SK-N-SH treated with all-trans-retinoic acid at 6 μM for 48 hours (cell line): ENCODE measurements at regions not wholly inside any gene's neighbourhood (a gene's known extent, or its start where the extent isn't known, plus 50 kb on each side); places are given as distances from the start of the nearest gene placed in this dataset.

Experiments used
- ATAC-seq: fragments of 200-7000 bp; cut with Tn5 transposase; 3 replicates; pipeline ENCODE4 v1.9.1; 2020; ENCODE audit warnings: mild to moderate bottlenecking, moderate library complexity
- ARNTL ChIP-seq: fragments of 450-650 bp; formaldehyde crosslinking; IDR thresholded peaks from 2 replicates; pipeline ENCODE4 v1.5.0; 2020; ENCODE audit warnings: low read depth, mild to moderate bottlenecking, moderate library complexity, borderline replicate concordance
- BACH2 ChIP-seq: fragments of 250-450 bp; sonication (Bioruptor Pico); IDR thresholded peaks from 2 replicates; pipeline ENCODE4 v1.9.0; 2021; ENCODE audit warnings: mild to moderate bottlenecking, borderline replicate concordance
- CSDC2 ChIP-seq: fragments of 250-450 bp; sonication (Bioruptor Pico); IDR thresholded peaks from 2 replicates; pipeline ENCODE4 v1.5.0; 2020; ENCODE audit warnings: mild to moderate bottlenecking, moderate library complexity
- ESRRG ChIP-seq: fragments of 250-450 bp; sonication (Bioruptor Pico); IDR thresholded peaks from 2 replicates; pipeline ENCODE4 v1.6.1; 2021; ENCODE audit warnings: mild to moderate bottlenecking
- GLIS3 ChIP-seq: fragments of 250-450 bp; sonication (Bioruptor Pico); IDR thresholded peaks from 2 replicates; pipeline ENCODE4 v1.5.0; 2020; ENCODE audit warnings: mild to moderate bottlenecking, moderate library complexity
- ISL1 ChIP-seq: fragments of 250-450 bp; sonication (Bioruptor Pico); IDR thresholded peaks from 2 replicates; pipeline ENCODE4 v2.1.2; 2022; ENCODE audit warnings: mild to moderate bottlenecking, moderate library complexity
- OSR1 ChIP-seq: fragments of 250-450 bp; sonication (Bioruptor Pico); IDR thresholded peaks from 2 replicates; pipeline ENCODE4 v1.8.0; 2022; ENCODE audit warnings: moderate library complexity, mild to moderate bottlenecking, inconsistent platforms
- PPARA ChIP-seq: fragments of 250-450 bp; sonication (Bioruptor Pico); IDR thresholded peaks from 2 replicates; pipeline ENCODE4 v1.5.0; 2020; ENCODE audit warnings: mild to moderate bottlenecking, borderline replicate concordance
- RARB ChIP-seq: fragments of 250-450 bp; sonication (Bioruptor Pico); IDR thresholded peaks from 2 replicates; pipeline ENCODE4 v1.8.0; 2021; ENCODE audit warnings: mild to moderate bottlenecking, moderate library complexity
- SNAI2 ChIP-seq: fragments of 250-450 bp; sonication (Bioruptor Pico); IDR thresholded peaks from 2 replicates; pipeline ENCODE4 v1.5.0; 2020; ENCODE audit warnings: mild to moderate bottlenecking, moderate library complexity
- TCF4 ChIP-seq: fragments of 250-450 bp; sonication (Bioruptor Pico); IDR thresholded peaks from 2 replicates; pipeline ENCODE4 v1.8.0; 2021; ENCODE audit warnings: mild to moderate bottlenecking, moderate library complexity, borderline replicate concordance
- TOX ChIP-seq: fragments of 250-450 bp; sonication (Bioruptor Pico); IDR thresholded peaks from 2 replicates; pipeline ENCODE4 v1.8.0; 2021; ENCODE audit warnings: mild to moderate bottlenecking, moderate library complexity, borderline replicate concordance
- ZC3H10 ChIP-seq: fragments of 250-450 bp; sonication (Bioruptor Pico); IDR thresholded peaks from 2 replicates; pipeline ENCODE4 v1.5.1; 2021; ENCODE audit warnings: mild to moderate bottlenecking, moderate library complexity
- ZFP3 ChIP-seq: fragments of 250-450 bp; sonication (Bioruptor Pico); IDR thresholded peaks from 2 replicates; pipeline ENCODE4 v1.5.0; 2020; ENCODE audit warnings: mild to moderate bottlenecking, moderate library complexity
- ZFP30 ChIP-seq: fragments of 450-650 bp; formaldehyde crosslinking; IDR thresholded peaks from 2 replicates; pipeline ENCODE4 v1.5.0; 2022; ENCODE audit warnings: mild to moderate bottlenecking, moderate library complexity
- ZNF565 ChIP-seq: fragments of 450-650 bp; formaldehyde crosslinking; conservative IDR thresholded peaks from 2 replicates; pipeline ENCODE4 v1.5.0; 2020; ENCODE audit warnings: low read depth, mild to moderate bottlenecking, moderate library complexity
- ZNF70 ChIP-seq: fragments of 450-650 bp; formaldehyde crosslinking; IDR thresholded peaks from 2 replicates; pipeline ENCODE4 v1.5.0; 2020; ENCODE audit warnings: mild to moderate bottlenecking, moderate library complexity
- ZNF8 ChIP-seq: fragments of 450-650 bp; formaldehyde crosslinking; IDR thresholded peaks from 2 replicates; pipeline ENCODE4 v1.5.0; 2020; ENCODE audit warnings: mild to moderate bottlenecking, moderate library complexity
- TF ChIP-seq, protein P1 (sequence below): fragments of 250-450 bp; sonication (Bioruptor Pico); IDR thresholded peaks from 2 replicates; pipeline ENCODE4 v1.5.0; 2020; ENCODE audit warnings: mild to moderate bottlenecking, moderate library complexity
- TF ChIP-seq, protein P2 (sequence below): fragments of 250-450 bp; sonication (Bioruptor Pico); IDR thresholded peaks from 2 replicates; pipeline ENCODE4 v1.5.1; 2021; ENCODE audit warnings: mild to moderate bottlenecking, moderate library complexity
- TF ChIP-seq, protein P3 (sequence below): fragments of 250-450 bp; sonication (Bioruptor Pico); IDR thresholded peaks from 2 replicates; pipeline ENCODE4 v1.5.1; 2020; ENCODE audit warnings: low read depth, mild to moderate bottlenecking, moderate library complexity
- TF ChIP-seq, protein P4 (sequence below): fragments of 250-450 bp; sonication (Bioruptor Pico); IDR thresholded peaks from 2 replicates; pipeline ENCODE4 v1.8.0; 2021; ENCODE audit warnings: low read depth, mild to moderate bottlenecking, moderate library complexity, borderline replicate concordance
- TF ChIP-seq, protein P5 (sequence below): fragments of 250-450 bp; sonication (Bioruptor Pico); IDR thresholded peaks from 2 replicates; pipeline ENCODE4 v1.8.0; 2020; ENCODE audit warnings: mild to moderate bottlenecking, moderate library complexity, borderline replicate concordance

DNA sequence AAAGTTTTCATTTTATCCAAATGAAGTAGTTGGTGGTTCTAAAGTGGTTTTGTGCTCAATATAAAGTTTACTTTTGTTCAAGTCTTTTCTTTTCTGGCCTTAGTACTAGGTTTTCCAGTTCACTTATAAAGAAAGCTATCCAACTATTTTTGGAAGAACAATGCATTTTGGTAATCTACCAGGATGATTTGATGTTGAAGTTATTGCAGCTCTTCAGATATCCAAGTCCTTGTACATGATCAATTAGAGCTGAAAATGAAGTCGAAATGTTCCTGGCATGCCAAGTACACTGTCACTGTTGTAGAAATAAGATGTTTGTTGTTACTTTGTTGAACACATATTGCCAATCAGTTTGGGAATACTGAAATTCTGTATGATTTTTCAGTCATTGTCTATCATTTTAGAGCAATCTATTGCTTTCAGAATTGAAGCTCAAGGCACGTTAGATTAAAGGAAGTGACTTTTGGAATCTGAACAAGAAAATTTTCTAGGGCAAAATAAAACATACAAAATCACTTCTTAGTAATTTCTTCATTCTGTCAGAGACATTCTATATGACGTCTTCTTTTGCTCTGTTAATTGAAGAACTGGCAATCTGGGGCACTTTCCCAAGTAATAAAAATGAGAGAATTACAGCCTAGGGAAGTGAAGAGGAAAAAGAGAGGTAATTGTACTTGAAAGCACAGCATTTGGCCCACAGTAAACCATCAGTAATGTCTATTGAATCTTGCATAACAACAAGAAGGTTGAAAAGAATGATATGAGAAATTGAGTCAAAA lies 232.3 kb downstream of the MREG start:
- TF ChIP-seq RARB (CRISPR knock-in tag): no peak
- TF ChIP-seq ZC3H10 (CRISPR knock-in tag): no peak
- TF ChIP-seq PPARA (CRISPR knock-in tag): no peak
- no peak for TF ChIP-seq CSDC2 (CRISPR knock-in tag)
- TF ChIP-seq ZNF8: no peak
- TF ChIP-seq ZNF70: no peak
- TF ChIP-seq, protein P1, sequence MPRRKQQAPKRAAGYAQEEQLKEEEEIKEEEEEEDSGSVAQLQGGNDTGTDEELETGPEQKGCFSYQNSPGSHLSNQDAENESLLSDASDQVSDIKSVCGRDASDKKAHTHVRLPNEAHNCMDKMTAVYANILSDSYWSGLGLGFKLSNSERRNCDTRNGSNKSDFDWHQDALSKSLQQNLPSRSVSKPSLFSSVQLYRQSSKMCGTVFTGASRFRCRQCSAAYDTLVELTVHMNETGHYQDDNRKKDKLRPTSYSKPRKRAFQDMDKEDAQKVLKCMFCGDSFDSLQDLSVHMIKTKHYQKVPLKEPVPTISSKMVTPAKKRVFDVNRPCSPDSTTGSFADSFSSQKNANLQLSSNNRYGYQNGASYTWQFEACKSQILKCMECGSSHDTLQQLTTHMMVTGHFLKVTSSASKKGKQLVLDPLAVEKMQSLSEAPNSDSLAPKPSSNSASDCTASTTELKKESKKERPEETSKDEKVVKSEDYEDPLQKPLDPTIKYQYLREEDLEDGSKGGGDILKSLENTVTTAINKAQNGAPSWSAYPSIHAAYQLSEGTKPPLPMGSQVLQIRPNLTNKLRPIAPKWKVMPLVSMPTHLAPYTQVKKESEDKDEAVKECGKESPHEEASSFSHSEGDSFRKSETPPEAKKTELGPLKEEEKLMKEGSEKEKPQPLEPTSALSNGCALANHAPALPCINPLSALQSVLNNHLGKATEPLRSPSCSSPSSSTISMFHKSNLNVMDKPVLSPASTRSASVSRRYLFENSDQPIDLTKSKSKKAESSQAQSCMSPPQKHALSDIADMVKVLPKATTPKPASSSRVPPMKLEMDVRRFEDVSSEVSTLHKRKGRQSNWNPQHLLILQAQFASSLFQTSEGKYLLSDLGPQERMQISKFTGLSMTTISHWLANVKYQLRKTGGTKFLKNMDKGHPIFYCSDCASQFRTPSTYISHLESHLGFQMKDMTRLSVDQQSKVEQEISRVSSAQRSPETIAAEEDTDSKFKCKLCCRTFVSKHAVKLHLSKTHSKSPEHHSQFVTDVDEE (CRISPR knock-in tag): no peak
- TF ChIP-seq, protein P2, sequence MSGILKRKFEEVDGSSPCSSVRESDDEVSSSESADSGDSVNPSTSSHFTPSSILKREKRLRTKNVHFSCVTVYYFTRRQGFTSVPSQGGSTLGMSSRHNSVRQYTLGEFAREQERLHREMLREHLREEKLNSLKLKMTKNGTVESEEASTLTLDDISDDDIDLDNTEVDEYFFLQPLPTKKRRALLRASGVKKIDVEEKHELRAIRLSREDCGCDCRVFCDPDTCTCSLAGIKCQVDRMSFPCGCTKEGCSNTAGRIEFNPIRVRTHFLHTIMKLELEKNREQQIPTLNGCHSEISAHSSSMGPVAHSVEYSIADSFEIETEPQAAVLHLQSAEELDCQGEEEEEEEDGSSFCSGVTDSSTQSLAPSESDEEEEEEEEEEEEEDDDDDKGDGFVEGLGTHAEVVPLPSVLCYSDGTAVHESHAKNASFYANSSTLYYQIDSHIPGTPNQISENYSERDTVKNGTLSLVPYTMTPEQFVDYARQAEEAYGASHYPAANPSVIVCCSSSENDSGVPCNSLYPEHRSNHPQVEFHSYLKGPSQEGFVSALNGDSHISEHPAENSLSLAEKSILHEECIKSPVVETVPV (CRISPR knock-in tag): no peak
- TF ChIP-seq SNAI2 (CRISPR knock-in tag): no peak
- no peak for TF ChIP-seq OSR1
- TF ChIP-seq GLIS3 (CRISPR knock-in tag): no peak
- TF ChIP-seq ZFP3 (CRISPR knock-in tag): no peak
- TF ChIP-seq, protein P3, sequence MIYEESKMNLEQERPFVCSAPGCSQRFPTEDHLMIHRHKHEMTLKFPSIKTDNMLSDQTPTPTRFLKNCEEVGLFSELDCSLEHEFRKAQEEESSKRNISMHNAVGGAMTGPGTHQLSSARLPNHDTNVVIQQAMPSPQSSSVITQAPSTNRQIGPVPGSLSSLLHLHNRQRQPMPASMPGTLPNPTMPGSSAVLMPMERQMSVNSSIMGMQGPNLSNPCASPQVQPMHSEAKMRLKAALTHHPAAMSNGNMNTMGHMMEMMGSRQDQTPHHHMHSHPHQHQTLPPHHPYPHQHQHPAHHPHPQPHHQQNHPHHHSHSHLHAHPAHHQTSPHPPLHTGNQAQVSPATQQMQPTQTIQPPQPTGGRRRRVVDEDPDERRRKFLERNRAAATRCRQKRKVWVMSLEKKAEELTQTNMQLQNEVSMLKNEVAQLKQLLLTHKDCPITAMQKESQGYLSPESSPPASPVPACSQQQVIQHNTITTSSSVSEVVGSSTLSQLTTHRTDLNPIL (CRISPR knock-in tag): no peak
- TF ChIP-seq ZFP30 (CRISPR knock-in tag): no peak
- no peak for TF ChIP-seq ARNTL (CRISPR knock-in tag)
- TF ChIP-seq BACH2: no peak
- no peak for TF ChIP-seq ZNF565 (CRISPR knock-in tag)
- TF ChIP-seq TCF4 (CRISPR knock-in tag): no peak
- no peak for TF ChIP-seq ESRRG
- TF ChIP-seq ISL1: no peak
- ATAC-seq: no peak

DNA sequence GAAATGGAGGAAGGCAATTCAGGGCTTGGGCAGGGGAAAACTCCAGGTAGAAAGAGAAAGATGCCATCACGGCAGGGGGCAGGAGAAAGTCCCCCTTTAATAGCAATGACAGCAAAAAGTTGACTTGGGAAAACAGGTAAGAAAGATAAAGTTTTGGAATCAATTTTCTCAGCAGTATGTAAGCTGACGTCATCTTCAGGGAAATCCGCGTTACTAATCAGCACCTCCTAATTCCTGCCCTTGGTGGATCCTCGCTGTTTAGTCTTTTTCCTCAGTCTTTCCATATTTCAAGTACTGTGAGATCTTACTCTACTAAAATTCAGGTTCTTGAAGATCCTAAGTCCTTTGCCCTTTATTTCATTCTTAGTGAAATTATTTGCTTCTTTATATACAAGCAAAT lies 233.0 kb downstream of the MREG start:
- no peak for ATAC-seq
- TF ChIP-seq, protein P1 (CRISPR knock-in tag): no peak
- TF ChIP-seq ZNF8 (no peak), TCF4 (CRISPR knock-in tag) (no peak), CSDC2 (CRISPR knock-in tag) (no peak), ISL1 (no peak), PPARA (CRISPR knock-in tag) (no peak), ARNTL (CRISPR knock-in tag) (no peak), SNAI2 (CRISPR knock-in tag) (no peak), TOX (CRISPR knock-in tag) (no peak), ZFP30 (CRISPR knock-in tag) (no peak)
- TF ChIP-seq, protein P2 (CRISPR knock-in tag): no peak
- TF ChIP-seq, protein P4, sequence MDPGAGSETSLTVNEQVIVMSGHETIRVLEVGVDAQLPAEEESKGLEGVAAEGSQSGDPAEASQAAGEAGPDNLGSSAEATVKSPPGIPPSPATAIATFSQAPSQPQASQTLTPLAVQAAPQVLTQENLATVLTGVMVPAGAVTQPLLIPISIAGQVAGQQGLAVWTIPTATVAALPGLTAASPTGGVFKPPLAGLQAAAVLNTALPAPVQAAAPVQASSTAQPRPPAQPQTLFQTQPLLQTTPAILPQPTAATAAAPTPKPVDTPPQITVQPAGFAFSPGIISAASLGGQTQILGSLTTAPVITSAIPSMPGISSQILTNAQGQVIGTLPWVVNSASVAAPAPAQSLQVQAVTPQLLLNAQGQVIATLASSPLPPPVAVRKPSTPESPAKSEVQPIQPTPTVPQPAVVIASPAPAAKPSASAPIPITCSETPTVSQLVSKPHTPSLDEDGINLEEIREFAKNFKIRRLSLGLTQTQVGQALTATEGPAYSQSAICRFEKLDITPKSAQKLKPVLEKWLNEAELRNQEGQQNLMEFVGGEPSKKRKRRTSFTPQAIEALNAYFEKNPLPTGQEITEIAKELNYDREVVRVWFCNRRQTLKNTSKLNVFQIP: no peak
- TF ChIP-seq, protein P5, sequence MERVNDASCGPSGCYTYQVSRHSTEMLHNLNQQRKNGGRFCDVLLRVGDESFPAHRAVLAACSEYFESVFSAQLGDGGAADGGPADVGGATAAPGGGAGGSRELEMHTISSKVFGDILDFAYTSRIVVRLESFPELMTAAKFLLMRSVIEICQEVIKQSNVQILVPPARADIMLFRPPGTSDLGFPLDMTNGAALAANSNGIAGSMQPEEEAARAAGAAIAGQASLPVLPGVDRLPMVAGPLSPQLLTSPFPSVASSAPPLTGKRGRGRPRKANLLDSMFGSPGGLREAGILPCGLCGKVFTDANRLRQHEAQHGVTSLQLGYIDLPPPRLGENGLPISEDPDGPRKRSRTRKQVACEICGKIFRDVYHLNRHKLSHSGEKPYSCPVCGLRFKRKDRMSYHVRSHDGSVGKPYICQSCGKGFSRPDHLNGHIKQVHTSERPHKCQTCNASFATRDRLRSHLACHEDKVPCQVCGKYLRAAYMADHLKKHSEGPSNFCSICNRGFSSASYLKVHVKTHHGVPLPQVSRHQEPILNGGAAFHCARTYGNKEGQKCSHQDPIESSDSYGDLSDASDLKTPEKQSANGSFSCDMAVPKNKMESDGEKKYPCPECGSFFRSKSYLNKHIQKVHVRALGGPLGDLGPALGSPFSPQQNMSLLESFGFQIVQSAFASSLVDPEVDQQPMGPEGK (CRISPR knock-in tag): no peak
- TF ChIP-seq, protein P3 (CRISPR knock-in tag): no peak
